ENCODE measurements at regions not wholly inside any gene's neighbourhood (a gene's known extent, or its start where the extent isn't known, plus 50 kb on each side); places are given as distances from the start of the nearest gene placed in this dataset.

- TF ChIP-seq CTCF (IDR thresholded peaks at IDR 0.05 in 4 of 5, conservative IDR thresholded peaks at IDR 0.05 in 1 of 5) (no peak), POLR2A (IDR thresholded peaks at IDR 0.05) (no peak)
These were observed 279.9 kb downstream of the SLITRK6 start for GRCh38 chr13:85519363-85519762.
